ENCODE measurements at regions not wholly inside any gene's neighbourhood (a gene's known extent, or its start where the extent isn't known, plus 50 kb on each side); places are given as distances from the start of the nearest gene placed in this dataset.
"Not testable (repeated sequence)": the region's sequence is repeated elsewhere in the genome, so short reads cannot be mapped to it uniquely, and the experiment has no call there.

DNA sequence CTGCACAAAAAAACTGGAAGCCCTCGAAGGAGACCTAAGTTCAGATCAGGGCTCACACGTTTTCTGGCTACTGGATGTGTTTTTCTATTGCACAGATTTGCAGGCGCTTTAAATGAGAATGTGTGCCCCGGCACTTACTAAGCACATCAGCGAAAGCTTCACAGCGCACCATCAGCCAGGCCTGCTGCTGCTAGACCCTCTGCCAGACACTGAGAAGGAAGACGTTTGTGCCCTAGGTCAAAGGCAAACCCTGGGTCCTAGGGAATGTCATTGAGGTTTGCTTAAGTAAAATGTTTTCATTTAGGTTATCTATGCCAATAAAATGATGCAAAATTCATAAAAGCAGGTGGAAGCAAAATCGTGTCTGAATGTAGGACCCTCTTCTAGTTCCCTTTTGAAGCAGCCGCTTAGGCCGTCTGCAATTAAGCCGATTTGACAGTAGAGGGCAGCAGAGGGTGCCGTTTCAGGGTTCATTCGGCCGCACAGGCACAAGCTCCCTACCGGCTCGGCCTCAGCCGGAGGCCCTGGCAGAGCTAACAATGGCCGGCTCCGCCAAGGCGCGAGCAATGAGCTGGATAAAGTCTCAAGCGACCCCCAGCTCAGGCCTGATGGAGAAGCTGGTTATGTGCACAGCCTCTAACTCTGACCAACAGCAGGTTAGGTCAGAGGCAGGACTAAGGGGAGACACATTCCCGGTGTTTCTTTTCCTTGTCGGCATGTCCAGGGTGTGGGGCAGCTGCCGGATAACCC, 107.2 kb upstream of the FOXA2 start:
- DNase-seq = peak; percentile 3 to 62

DNA sequence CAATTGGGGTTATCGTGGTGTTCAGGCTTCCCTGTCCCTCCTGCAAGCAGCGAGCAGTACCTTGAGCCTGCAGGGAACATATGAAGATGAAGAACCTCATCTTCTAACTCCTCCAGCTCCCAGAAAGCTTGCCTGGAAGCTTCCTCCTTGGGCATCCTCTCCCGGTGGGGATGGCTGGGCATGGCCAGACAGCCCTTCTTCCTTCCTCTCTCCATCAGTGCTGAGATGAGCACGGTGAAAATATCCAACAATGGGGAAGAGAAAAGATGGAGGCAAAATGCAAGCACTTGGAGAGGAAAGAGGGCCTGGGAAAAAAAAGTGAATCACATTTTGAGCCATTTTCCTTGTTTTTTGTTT, 107.7 kb upstream of the FOXA2 start:
- no peak for DNase-seq

DNA sequence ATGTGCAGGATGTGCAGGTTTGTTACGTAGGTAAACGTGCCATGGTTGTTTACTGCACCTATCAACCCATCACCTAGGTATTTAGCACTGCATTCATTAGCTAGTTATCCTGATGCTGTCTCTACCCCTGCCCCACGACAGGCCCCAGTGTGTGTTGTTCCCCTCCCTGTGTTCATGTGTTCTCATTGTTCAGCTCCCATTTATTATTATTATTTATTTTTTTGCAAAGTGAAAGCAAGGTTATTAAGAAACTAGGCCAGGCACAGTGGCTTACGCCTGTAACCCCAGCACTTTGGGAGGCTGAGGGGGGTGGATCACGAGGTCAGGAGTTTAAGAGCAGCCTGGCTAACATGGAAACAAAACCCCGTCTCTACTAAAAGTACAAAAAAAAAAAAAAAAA, 108.2 kb upstream of the FOXA2 start:
- not testable (repeated sequence) for DNase-seq

DNA sequence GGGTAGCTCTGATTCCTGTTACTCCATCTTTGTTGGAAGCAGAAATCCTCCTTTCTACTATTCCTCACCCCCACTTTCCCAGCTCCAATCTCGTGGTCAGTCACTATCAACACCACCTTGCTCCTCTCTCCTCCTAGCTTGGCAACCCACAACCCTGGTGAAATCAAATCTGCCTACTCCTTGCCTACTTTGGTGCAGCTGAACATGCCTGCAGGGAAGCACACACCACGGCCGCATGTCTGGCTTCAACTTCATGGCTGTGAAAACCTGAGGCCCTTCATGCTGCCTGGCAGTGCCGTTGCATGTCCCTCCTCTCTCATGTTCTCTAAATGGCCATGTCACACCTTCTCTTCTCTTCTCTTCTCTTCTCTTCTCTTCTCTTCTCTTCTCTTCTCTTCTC, 112.4 kb upstream of the FOXA2 start:
- no peak for DNase-seq

DNA sequence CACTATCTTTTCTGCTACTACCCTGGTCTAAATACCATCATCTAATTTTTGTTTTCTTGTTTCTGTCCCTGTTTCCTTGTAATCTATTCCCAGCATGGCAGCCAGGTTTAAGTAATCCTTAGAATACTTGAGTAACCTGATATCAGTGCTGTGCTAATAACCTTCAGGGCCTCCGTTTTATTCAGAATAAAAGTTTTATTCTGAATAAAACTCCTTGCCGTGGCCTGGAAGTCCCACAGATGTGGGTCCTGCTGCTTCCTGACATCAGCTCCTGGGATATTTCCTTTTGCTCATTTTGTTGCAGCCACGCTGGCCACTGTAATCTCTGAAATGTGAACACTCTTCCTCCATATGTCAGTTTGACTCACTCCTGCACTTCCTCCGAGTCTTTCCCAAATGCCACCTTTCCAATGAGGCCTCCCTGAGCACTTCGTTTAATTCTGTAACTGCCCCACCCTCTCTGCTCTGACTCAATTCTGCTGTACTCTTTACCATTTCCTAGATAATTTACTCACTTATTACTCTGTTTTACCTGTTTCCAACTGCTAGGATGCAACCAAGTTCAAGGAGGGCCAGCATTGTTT, 114.0 kb upstream of the FOXA2 start:
- no peak for DNase-seq

DNA sequence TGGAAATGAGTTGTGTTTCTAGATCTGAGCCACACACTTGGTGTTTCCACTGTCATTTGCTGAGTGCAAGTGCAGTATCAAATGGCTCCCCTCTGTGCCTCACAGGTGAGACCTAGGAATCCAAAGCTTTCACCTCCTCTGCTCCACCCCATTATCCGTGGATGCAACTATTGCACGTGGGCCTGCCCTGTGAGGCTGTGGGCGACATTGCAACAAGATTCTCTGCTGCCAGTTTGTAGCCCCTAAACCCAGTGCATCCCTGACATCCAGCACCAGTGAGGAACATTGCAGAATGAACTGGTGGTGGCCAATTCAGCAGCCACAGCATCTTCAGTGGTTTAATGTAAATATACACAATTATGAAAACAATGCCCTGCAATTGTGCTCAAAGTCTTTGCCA, 115.0 kb upstream of the FOXA2 start:
- no peak for DNase-seq

DNA sequence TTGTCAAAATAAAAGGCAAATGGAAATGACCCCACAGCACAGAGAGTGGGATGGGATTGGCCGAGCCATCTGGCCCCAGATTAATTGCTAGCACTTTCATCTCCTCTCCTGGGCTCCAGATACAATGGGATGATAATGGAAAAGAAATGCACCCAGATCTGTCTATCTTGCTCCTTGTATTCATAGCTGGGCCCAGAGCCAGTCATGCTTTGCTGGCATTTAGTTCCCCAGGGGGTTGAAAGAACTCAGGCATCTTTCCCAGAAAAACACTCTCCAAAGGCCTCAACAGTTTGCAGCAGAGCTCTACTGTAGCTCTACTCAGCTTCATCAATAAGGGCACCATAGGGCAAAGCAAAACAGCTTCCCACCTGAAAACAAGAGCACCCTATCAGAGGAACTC, 116.0 kb upstream of the FOXA2 start:
- DNase-seq = no peak

DNA sequence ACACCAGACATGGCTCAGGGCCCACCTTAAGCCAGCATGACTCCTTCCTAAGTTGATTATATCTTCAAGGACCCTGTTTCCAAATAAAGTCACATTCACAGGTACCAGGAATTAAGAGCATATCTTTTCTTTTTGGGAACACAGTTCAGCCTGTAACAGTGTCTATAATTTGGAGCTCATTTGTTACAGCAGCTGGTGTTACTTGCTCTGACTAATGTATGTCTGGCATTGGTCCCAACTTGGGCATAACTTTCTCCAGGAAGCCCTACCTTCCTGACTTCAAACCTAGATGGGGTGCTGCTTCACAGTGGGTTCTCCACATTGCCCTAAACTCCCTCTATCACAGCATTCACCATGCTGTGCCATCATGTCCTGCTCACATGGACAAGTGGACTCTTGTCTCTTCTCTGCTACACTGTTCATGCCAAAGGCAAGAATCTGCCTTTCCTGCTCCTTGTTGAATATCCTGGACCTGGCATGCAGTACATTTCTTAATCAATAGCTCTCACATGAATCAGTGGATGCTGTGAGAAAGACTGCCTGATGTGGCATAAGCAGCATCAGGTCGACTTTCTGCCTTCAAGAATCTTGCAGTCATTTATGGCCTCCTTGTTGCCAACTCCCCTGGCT, 117.4 kb upstream of the FOXA2 start:
- no peak for DNase-seq

DNA sequence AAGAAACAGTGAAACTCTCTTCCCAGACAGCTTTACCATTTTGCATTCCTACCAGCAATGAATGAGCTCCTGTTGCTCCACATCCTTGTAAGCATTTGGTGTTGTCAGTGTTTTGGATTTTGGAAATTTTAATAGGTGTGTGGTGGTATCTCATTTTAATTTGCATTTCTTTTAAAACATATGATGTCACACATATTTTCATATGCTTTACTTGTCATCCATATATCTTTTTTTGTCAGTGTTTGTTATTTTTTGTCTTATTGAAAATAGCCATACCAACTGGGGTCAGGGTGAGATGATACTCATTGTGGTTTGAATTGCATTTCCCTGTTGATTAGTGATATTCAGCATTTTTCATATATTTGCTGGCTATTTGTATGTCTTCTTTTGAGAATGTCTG, 119.5 kb upstream of the FOXA2 start:
- no peak for DNase-seq

DNA sequence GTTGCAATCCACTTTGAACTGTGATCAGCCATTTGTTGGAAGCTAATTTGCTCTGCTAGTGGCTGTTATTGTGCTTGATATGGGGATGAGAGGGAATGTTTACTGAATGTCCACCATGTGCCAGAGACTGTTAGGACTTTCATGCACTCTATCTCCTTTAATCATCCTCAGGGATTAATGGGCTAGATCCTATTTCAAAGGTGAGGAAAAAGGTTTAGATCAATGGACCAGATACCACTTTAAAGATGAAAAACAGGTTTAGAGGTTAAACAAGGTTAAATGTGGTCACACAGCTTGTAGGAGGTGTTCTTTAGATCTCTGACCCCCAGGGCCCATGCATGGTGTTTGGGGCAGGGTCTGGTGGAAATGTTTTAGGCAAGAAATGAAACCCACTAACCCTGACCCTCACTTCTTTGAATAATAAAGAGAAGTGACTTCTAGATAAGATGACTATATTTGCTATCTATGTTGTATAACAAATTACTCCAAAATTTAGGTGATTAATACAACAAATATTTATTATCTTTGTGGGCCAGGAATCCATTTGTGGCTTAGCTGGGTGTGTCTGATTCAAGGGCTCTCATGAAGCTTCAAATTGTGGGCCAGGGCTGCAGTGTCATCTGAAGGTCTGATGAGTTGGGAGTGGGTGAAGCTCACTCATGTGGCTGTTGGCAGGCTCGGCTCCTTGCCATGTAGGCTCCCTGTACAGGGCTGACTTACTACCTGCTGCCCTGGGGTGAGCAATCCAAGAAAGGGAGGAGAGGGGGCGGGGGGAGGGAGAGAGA, 127.8 kb upstream of the FOXA2 start:
- no peak for DNase-seq

DNA sequence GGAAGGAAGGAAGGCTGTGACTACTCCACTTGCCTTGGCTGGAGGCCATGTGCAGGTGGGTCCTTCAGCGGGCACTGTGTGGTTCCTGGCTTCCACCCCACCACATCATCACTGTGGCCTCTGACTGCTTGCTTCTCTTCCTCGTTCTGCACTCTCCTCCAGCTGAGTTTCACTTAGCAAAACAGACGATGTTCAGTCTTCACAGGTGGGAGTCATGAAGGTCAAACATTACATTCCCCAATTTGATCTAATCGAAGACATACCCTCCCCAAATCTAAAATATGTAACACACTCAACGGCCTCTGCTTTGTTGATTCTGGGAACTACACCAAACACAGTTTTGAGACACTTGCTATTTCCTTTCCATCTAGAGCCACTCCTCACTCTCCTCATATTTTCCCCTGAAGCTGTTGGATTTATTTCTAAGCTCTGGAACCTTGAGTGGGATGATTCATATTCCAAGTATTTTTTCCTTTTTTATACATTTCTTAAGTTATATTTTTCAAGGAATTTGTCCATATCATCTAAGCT, 132.5 kb upstream of the FOXA2 start:
- no peak for DNase-seq

DNA sequence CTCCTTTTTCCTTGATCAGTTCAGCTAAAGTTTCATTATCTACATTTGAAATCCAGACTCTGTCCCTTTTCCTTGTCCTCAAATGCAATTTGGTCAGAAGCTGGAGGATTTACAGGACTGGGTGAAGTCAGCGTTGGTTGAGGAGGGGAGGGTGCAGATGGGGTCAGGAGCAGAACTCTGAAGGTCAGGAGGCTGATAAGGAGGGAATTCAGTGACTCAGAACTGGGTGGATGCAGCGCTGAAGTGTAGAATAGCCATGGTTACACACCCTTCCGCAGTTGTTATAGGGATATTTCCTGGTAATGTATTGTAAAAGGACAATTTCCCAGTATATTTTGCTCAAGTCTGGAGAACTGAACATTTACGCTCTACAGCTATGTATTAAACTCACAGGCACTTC, 133.1 kb upstream of the FOXA2 start:
- DNase-seq = no peak

DNA sequence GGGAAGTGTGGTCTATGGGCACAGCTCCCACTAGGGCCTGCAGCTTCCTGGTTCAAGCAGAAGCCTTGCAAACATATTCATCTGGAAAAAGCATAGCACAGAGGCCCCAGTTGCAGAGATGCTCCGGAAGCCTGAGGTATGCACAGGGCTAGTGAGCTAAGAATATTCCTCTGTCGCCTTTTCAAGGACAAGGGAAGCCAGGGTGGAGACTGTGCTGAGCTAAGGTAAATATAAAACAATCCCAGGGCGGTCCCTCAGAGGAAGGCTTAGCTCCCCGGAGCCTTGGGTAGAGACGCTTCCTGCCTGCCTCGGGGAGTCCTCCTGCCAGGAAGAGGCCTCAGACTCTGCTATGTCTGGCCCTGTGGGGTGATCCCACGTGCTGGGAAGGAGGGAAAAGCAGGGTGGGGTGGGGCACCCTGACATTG, 134.8 kb upstream of the FOXA2 start:
- DNase-seq = no peak

DNA sequence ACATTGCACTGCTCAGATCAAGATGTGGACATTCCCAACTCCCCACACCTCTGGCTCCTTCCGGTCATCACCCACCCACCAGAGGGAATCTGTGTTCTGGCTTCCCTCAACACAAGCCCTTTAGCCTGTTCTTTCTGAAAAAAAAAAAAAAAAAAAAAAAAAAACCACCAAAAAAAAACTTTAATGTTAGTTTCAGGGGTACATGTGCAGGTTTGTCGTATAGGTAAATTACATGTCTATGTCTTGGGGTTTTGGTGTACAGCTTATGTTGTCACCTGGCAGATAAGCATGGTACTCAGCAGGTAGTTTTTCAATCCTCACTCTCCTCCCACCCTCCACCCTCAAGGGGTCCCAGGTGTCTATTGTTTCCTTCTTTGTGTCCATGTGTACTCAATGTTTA, 135.8 kb upstream of the FOXA2 start:
- no peak for DNase-seq

DNA sequence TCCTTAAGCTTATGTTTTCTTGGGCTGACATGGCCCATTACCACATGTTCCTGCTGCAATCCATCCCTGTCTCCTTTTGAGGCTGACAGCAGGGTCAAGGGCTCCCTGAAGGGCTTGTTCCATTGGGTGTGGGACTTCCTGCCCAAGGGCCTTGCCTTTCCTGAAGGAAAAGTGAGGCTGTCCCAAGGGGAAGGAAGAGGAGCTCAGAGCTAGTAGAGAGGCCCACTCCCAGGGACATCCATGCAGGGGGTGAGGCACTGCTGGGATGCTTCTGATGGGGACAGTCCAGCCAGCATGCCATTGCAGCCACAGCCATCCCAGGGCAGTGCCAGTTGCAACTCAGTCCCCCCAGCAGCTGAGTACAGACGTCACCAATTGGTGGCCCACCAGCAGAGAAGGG, 138.4 kb upstream of the FOXA2 start:
- DNase-seq = no peak

DNA sequence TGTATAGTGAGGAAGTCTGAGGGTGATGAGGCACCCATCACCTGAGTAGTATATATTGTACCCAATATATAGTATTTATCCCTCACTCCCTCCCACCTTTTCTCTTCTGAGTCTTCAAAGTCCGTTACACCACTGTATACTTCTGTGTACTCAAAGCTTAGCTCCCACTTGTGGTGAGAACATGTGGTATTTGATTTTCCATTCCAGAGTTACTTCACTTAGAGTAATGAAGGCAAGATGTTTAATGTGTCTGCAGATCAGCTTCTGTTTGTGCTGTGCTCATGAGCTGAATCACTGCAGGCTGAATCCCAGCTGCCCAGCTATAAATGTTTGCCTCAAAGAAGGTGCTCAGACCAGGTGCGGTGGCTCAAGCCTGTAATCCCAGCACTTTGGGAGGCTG, 139.3 kb upstream of the FOXA2 start:
- no peak for DNase-seq

DNA sequence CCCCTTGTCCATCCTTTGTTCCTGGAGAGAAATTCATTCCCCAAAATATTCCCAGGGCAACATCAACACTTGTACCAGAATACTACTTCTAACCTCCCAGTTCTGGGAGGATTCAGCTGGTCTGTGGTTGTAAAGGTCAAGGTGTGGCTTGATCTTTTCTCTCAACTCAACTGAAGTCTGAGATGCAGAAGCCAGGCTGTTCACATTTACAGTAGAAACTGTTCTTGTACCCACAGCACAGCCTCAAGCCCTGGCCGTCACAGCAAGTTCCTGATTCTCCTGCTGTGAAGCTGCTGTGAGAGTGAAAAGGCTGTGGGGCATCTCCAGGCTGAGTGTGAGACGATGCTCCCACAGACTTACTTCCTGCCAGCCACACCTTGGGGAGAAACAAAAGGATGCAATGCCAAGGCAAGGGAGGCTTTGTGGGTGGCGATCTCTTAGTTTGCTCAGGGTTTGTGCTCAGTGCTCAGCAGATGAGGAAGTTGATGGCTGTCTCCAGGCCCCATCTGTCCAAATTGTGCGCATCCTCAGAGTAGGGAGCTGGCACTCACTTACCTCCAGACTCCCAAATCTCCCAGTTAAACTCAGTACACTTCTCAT, 143.9 kb upstream of the FOXA2 start:
- DNase-seq = no peak

DNA sequence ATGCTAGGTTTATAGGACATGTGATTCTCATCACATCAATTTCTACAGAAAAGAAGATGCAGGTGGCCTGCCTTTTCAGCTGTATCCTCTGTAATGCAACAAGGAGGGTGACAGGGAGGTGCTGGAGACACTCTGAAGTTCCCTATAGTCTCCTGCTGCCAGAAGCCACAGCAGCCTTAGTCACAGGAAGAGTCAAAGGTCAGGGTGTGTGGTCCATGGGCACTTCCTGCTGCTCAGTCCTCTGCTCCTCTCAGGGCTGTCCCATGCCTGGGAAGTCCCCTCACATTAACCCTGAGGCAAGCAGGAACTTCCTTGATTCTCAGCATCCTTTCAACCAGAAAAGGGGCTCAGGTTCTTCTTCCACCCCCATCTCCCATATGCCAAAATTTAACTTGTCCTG, 144.8 kb upstream of the FOXA2 start:
- no peak for DNase-seq

DNA sequence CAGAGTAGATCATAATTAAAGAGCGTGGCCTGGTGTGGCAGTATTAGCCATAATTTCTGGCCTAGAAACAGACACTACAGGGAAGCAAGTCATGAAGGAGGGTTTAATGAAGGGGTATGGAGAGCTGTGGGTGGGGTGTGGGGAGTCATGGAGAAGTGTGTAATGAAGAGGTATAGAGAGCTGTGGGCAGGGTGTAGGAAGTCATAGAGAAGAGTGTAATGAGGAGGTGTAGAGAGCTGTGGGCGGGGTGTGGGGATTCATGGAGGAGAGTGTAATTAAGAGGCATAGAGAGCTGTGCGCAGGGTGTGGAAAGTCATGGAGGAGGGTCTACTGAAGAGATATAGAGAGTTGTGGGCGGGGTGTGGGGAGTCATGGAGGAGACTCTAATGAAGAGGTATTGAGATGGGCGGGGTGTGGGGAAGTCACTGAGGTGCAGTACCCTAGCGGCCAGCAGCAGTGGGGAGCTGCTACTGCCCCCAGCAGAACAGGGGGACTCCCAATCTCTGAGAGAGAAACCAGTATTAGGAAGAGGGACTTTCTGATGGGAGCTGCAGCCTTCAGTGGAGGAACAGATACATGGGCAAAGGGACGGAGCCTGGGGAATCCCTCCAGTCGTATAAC, 145.4 kb upstream of the FOXA2 start:
- DNase-seq = no peak

DNA sequence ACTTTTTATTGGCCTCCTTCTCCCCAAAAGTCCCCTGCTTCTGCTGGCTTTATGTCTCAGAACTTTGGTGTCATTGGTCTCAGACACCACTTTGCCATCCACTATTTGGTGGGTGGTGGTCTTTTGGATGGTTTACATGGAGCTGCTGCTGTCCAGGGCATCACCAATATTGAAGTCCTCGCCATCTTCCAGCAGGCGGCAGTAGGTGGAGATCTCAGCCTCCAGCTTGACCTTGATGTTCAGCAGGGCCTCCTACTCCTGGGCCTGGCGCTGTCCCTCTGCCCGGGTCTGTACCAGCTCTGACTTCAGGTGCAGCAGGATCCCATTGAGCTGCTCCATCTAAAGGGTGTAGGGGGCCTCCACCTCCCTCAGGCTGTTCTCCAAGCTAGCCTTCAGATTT, 148.4 kb upstream of the FOXA2 start:
- no peak for DNase-seq

DNA sequence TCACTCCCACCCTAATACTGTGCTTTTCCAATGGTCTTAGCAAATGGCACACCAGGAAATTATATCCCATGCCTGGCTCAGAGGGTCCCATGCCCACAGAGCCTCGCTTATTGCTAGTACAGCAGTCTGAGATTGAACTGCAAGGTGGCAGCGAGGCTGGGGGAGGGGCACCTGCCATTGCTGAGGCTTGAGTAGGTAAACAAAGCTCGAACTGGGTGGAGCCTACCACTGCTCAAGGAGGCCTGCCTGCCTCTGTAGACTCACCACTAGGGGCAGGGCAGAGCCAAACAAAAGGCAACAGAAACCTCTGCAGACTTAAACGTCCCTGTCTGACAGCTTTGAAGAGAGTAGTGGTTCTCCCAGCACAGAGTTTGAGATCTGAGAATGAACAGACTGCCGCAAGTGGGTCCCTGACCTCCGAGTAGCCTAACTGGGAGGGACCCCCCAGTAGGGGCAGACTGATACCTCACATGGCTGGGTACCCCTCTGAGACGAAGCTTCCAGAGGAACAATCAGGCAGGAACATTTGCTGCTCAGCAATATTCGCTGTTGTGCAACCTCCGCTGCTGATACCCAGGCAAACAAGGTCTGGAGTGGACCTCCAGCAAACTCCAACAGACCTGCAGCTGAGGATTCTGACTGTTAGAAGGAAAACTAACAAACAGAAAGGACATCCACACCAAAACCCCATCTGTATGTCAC, 150.7 kb upstream of the FOXA2 start:
- not testable (repeated sequence) for DNase-seq

DNA sequence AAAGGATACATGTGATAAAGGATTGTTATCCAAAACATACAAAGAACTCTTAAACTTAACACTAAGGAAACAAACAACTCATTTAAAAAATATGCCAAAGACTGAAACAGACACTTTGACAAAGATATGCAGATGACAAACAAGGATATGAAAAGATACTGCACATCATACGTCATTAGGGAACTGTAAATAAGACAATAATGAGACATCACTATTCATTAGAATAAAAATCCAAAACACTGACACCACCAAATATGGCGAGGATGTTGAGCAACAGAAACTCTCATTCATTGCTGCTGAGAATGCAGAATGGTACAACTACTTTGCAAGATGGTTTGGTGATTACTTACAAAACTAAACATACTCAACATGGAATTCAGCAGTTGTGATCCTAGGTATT, 156.5 kb upstream of the FOXA2 start:
- no peak for DNase-seq

All from NCI-H524 (cell line).